NCI-H128 (cell line): ENCODE measurements at regions not wholly inside any gene's neighbourhood (a gene's known extent, or its start where the extent isn't known, plus 50 kb on each side); places are given as distances from the start of the nearest gene placed in this dataset.

ENCODE experiments used
- DNase-seq: peaks from one replicate; lab custom pipeline; 2025; ENCODE audit not compliant: unreplicated experiment; lab: John Stamatoyannopoulos, UW

DNA sequence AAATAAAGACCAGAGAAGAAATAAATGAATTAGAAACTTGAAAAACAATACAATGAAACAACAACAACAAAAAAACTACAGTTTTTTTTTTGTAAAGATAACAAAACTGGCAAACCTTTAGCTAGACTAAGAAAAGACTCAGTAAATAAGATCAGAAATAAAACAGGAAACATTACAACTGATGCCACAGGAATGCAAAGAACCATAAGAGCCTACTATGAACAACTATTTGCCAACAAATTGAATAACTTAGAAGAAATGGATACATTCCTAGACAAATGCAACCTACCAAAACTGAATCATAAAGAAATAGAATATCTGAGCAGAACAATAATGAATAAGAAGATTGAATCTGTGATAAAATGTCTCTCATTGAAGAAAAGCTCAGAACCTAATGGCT, 742.0 kb downstream of the ADGRL2 start:
- DNase-seq, result no peak

DNA sequence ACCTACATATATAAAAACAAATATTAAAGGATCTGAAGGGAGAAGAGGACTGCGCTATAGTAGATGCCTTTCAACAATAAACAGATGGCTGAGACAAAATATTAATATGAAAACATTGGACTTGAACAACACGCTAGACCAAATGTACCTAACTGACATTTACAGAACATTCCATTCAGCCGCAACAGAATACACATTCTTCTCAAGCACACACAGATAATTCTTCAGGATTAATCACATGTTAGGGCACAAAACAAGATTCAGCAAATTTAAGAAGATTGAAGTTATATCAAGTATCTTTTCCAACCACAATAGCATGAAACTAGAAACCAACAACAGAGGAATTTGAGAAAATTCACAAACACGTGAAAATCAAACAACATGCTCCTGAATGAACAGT, 741.4 kb downstream of the ADGRL2 start:
- DNase-seq, result no peak

DNA sequence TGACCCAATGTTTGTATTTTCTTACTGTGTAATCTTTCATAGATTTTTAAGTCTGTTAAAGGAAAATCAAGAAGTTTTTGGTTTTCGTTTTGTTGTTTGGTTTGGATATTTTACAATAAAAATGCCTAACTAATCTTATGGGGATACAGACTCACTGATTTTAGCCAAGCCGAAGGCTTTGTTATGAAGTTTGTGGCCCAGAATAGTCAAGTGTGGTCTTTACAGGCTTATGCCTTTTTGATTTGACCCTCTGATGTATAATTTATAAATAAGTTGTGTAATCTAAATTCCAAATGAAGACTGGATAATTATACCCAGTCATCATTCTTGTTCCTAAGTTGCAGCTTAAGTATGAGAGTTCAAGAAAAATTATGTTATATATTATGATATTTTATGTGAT, 739.3 kb downstream of the ADGRL2 start:
- no peak for DNase-seq

DNA sequence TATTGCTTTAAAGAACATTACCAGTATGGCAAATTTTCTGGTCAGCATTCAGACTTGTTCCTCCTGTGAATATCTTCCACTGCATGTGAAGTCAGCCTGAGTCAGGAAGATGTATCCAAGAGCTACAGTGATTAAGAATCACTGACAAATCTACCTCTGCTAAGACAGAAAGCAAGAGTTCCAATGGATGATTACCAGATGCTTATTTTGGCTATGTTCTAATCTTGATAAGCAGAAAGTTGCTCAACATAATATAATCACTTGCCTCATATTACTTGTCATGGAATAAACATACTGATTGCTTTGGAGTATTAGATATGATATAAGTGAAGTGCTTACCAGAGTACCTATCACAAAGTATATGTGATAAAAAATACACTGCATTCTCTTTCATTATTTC, 738.1 kb downstream of the ADGRL2 start:
- no peak for DNase-seq

DNA sequence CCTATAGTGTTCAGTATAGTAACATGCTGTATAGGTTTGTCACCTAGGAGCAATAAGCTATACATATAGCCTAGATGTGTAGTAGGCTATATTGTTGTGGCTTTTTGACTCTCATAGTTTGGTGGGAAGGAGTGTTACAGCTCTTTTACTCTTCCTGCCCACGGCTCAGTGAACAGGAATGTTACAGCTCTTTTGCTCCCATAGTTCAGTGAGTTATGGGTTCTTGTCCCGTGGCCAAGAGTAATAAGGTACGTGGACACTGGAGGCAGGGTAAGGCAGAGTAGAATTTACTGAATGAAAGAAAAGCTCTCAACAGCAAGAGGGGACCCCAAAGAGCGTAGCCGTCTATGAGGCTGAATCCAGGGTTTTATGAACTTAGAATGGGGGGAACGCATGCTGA, 734.3 kb downstream of the ADGRL2 start:
- DNase-seq, result no peak

DNA sequence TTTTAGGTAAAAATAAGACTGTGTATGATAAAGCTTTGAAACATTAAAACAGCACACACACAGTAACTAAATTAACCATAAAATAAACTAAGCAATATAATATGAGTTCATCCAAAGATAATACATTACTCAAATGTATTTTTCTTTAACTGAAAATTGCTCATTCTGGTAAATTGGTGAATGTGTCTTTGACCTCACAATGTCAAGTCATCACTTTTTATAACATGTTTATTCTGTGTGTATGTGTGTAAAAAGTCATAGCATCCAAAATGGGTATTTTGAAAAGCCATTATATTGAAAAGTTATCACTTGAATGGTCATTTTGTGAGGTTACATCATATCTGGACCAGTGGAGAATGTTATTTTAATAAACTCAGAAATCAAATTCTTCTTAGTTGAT, 724.6 kb downstream of the ADGRL2 start:
- DNase-seq, result no peak

DNA sequence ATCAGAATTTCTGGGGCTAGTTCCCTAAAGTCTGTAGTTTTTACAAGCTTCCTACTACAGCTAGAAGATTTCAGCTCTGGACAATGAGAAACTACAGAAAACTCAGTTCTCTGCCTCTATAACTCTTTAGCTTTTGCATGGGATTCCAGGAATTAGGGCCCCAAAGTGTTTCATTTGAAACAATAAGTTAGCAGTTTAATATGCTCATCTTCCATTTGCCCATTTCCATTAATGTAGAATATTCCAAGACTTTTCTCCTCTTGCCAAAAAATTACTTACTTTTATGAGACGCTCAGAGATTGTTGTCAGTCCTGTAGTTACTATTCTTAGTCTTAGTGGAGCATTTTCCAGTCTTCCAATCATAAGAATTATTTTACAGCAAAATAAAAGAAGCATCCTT, 719.9 kb downstream of the ADGRL2 start:
- DNase-seq, result no peak

DNA sequence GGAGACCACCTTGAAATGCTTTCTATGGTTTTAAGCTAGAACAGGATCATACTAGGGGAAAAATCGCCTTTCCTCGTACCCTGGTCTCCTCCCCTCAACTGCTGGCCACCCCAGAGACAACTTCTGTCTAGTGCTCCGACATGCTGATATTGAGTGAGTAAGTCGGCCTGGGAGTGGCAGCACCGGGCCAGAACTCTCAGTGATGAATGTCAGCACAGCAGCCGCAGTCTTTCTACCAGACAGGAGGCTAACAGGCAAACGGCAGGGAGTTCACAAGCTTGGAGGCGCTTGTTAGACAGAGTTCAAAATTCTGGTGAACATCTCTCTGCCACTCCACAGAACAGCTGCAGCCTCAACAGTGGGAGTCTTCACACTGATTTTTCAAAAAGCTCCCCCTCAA, 716.9 kb downstream of the ADGRL2 start:
- DNase-seq, result no peak

DNA sequence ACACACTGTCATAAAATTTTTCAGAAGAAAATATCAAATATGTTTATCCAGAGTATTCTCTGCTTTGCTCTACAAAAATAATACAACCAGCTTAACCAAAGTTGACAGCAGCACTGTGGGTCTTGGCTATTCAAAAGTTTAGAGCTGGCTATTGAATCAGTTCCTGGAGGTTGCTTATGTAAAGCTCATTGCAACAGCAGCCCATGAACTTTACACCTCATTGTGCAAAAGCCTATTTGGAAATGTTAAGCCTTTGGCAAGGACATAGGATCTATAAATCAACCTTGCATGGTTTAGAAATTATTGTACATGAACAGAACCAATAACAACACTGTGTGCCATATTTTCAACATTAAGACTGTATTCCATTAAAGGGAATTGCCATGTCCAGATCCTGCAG, 714.9 kb downstream of the ADGRL2 start:
- DNase-seq, result no peak

DNA sequence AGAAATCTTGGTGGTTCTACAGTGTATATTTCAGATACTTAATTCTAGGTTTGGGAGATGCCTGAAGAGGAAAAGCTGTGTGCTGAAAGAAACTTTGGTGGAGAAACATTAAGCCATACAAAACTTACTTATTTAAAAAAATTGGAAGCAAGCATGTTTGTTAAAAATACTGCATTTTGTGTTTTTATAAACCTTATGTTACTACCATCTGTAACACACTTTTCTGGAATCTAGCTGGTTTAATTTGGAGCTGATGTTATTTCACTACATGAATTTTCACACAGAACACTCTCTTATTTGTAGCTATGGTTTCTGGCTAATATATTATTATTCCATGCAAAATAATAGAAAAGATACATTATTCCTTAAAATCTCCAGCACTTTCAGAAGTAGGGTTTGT, 710.7 kb downstream of the ADGRL2 start:
- no peak for DNase-seq

DNA sequence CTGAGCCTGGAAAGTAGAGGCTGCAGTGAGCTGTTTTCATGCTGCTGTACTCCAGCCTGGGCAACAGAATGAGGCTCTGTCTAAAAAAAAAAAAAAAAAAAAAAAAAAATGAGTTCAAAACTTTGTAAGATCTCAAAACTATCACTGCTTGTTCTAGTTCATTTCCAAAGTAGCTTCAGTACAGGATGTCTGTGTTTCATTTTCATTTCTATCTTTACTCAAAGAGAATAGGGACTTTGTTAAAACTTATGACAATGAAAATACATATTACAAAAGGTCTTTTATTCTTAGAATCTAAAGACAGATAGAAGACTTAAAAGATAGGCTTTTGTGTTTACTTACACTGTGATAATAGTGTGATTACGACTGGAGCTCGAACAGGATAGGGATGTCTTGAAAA, 709.7 kb downstream of the ADGRL2 start:
- DNase-seq, result no peak

DNA sequence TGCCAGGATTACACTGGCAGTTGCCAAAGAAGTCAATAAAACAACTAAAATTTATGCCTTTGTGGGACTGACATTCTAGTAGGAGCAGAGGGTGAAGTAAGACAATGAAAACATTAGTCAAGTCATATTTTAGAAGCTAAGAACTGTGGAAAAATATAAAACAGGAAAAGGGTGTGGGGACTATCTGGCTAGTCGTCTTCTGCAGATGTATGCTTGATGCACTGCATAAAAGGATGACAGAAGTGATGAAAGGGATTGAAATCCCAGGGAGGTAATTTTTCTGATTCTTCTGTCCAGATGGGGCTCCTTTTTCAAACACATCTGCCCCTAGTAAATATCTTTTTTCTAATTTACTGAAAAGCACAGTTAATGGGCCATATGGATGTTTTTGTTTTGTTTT, 706.3 kb downstream of the ADGRL2 start:
- DNase-seq, result no peak

DNA sequence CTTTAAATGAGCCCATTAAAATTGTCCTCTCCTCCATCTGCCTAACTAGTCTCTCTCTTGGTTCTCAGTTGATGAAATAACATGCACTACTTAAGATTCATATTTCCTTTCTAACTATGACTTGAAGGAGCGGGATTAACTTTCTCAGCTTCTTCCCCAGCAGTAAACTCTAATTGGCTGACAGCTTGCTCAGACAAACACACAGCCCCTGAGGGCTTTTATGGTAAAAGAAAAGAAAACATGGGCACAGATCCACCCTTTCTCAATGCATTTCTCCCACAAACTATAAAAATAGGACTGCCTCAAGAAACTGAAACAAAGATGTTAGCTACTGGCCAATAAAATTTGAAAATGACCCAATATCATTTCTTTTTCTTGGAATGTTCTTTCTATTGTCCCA, 703.1 kb downstream of the ADGRL2 start:
- DNase-seq, result no peak

DNA sequence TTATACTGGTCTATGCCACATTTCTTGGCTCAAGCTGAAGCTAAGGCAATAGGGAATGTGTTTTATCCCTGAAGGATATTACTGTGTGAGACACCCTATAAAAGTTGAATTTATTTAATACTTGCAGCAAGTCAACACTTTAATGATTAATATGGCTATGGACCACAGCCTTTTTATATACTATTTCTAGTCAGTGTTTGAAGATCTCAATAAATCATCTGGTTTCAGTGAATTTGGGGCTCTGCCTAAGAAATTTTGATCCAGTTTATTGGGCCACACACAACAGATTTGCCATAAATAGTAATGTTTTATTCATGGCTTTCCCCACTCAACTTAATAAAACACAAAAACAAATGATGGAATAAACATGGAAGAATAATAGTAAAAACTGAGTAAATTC, 698.3 kb downstream of the ADGRL2 start:
- DNase-seq, result no peak

DNA sequence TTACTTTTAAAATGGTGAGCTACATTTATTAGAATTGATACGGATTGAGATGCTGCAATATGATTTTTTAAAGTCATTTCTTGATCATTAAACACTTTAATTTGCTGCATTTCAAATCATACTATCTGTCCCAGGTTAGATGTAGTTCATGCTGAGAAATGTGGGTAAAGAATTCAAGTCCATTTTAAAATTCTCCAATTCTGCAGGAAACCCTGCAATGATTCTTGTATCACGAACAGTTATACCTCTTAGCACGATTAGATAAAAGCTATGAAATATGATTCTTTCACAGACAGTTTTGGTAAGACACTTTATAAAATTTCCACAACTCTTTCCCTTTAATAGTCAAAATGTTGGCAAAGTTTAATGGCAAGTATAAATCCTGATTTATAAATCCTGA, 693.4 kb downstream of the ADGRL2 start:
- DNase-seq, result no peak

DNA sequence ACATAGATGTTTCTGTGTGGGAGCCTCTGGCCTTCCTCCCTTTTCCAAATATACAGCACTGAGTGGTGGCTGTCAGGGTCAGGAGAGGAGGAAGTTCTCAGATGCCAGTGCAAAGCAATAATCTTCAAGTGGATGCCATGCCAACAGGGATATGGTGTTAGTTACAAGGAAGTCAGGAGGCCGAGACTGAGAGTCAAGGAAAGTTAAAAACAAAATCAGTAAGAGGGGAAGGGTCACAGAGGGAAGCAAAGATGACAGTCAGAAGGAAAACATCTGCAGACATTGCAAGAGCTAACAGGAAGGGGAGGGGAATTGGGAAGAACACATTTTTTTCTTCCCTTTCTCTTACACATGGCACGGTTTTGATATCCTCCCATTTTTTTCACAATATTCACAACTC, 691.4 kb downstream of the ADGRL2 start:
- no peak for DNase-seq

DNA sequence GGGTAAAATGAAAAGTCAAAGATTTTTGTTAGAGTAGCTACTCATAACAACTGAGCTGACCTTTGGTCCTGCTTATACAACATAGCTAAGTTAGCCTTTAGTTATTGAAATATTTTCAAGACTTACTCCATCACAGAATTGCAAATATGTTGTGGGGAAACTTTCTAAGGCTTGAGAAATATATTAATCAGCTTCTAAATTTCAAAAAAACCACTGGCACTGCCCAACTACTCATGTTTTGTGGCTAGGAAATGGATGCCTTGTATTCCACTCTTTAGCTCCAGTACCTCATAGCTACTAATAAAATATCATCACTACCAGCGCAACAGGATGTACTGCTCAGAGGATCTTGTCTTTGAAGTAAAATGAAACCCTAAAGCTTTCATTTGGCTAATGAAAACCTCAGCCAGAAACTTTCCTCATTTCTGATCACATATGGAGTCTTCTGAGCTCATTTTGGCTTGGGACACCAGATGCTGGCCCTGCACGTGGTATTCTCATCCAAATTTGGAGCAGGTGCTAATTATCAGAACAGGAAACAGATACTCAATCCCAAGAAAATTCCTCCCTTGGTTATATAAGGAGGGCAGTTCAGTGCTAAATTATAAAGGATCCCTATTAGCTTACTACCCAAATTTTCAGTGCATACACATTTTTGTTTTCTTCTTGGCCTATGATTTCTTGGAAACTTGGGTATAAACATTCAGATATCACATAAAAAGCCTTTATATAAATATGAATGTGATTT, 690.7 kb downstream of the ADGRL2 start:
- DNase-seq, result no peak

DNA sequence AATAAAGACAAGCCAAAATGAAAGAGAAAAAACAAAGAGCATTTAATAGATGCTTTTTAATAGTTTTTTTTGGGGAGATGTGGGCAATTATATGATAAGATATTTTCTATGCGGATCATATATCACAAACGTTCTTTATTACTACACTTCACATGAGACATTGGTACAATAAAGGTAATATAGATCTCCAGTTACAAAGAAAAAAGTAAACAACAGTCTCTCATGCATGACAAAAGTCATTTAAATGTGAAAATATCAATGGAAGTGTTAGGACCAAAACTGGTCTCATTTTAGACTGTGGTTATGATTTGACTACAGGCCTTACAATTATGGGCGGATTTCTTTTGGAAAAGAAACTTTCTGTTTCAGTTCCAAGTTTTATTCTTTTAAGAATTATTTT, 687.0 kb downstream of the ADGRL2 start:
- no peak for DNase-seq

DNA sequence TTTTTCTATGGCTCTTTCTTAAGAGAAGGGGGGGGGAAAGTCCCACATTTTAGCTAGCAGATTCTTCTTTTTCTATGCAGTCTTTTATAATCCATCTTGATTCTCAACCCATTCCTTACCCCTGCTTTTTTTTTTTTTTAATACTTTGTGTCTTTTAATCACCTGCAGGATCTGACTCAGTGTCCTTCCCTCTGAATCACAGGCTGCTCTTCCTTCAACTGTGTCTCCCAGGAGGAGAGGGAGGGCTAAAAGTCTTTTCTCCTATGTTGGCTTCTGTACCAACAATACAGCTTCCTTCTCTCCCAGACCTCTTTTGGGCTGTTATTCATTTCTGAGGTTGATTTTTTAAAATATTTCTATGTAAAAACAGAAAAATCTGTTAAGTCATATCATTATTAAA, 686.2 kb downstream of the ADGRL2 start:
- DNase-seq, result no peak

DNA sequence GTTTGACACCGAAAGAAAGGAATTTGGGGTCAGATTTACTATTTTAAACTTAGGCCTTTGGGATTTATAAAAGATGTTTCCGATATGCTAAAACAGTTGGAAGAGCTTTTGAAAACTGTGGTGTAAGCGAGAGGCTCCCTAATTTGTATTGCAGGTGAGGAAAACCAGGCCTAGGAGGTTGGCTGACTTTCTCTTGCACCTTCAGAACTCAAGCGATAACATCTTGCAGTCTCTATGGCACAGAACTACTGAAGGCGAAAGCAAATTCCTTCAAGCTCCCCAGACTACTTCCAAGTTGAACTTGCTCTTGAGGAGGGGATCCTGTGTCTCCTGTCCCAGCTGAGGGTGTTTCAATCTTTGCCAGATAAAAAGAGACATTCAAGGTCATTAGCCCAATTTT, 685.7 kb downstream of the ADGRL2 start:
- no peak for DNase-seq

DNA sequence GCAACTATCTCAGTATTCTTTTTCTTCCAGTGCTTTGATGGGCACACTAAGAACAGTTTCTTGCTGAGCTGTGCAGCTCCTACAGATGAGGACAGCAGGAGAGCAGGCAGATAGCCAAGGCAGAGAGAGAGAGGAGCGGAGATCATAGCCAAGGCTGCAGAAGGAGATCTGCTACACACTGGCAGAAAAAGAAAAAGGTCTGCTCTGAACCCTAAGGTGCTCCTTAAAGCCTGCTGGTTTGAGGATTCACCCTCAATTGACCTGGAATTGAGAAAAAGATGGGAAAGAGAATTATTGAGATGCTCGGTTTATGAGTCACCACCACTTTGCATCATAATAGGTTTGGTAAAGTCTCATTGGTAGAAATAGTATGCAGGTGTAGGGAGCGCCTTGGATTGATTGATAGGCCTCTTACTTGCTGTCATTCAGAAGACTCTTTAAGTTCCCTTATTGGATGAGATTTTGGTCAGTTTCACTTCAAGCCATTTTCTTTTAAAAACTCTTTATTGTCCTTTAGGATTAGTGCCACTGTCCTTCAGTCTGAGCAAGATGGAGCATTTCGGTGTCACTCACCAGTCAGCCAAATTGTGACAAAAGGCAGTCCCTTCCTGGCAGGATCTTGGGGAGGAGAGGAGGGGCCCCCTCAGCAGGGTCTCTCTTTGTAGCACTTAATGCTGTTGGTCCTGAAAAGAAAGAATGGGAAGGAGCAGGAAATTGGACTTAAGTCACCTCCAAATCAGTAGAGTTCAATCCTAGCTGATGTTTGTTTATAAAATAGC, 685.0 kb downstream of the ADGRL2 start:
- no peak for DNase-seq

DNA sequence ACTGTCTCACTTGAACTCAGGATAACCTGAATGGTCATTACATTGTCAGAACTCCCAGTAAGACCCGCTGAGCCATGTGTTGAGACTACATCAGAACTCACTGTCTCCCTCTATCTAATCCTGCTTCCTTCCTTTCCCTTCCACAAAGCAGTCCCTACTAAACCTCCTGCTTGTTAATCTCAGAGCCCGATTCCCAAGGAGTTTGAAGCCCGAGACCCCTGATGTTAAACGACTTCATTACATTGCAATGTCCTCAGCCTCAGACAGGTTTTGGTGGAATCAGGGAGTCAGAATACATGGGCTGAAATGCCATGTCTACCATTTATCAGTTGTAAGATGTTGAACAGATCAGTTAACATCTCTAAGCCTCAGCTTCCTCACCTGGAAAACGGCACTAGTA, 682.4 kb downstream of the ADGRL2 start:
- DNase-seq, result no peak

DNA sequence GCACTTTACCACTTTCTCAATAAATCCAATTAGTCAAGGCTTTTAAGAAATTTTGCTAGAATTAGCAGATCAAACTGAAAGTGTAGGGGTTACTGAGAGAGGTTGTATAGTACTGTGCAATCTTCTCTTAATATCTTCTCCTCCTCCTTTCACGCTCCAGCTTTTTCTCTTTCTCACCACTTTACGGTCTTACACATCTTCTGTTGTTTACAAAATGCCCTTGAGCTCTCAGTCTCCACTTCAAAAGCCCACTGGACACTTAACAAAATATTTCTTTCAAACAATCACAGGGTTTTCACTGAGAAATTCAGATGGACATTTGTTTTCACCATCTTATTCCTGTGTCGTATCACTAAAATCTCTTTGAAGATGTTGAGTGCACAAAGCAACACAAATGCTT, 678.2 kb downstream of the ADGRL2 start:
- DNase-seq, result no peak
